GM23338 (cell line): ENCODE measurements at regions not wholly inside any gene's neighbourhood (a gene's known extent, or its start where the extent isn't known, plus 50 kb on each side); places are given as distances from the start of the nearest gene placed in this dataset.
A peak's percentile ranks its signal among the peaks of the same experiment; 100 is the strongest.

Experiments used
- ATAC-seq: fragments of 200-7000 bp; cut with Tn5 transposase; 3 replicates; pipeline ENCODE4 v1.9.1; 2020
- DNase-seq: peaks from one replicate; pipeline ENCODE4 v3.0.0-alpha.2; 2015; ENCODE audit warnings: low spot score
- H2AFZ ChIP-seq: fragments of 200-600 bp; sonication (generic); 2 replicates; pipeline ENCODE4 v1.8.0; 2016; ENCODE audit warnings: antibody characterized with exemption, mild to moderate bottlenecking, moderate library complexity
- H3F3A ChIP-seq: fragments of 200-600 bp; sonication (generic); replicated peaks from 2 replicates; pipeline ENCODE4 v1.8.0; 2017; ENCODE audit warnings: antibody characterized with exemption, mixed run types, low read depth
- H3K27ac ChIP-seq: fragments of 200-600 bp; sonication (generic); 2 replicates; pipeline ENCODE4 v1.6.1; 2016; ENCODE audit warnings: low read depth
- H3K27me3 ChIP-seq: fragments of 200-600 bp; sonication (generic); 2 replicates; pipeline ENCODE4 v1.8.0; 2016; ENCODE audit warnings: mild to moderate bottlenecking, mixed run types, moderate library complexity; ENCODE audit not compliant: insufficient read depth
- H3K36me3 ChIP-seq: fragments of 200-600 bp; sonication (generic); 2 replicates; pipeline ENCODE4 v1.8.0; 2016; ENCODE audit warnings: mild to moderate bottlenecking; ENCODE audit not compliant: insufficient read depth
- H3K4me1 ChIP-seq: fragments of 200-600 bp; sonication (generic); 2 replicates; pipeline ENCODE4 v1.8.0; 2016; ENCODE audit warnings: mild to moderate bottlenecking, moderate library complexity; ENCODE audit not compliant: insufficient read depth
- H3K4me2 ChIP-seq: fragments of 200-600 bp; sonication (generic); 2 replicates; pipeline ENCODE4 v1.7.1; 2017; ENCODE audit warnings: mixed run types
- H3K4me3 ChIP-seq: fragments of 200-600 bp; sonication (generic); 2 replicates; pipeline ENCODE4 v1.6.1; 2016; ENCODE audit warnings: mixed run types
- H3K79me2 ChIP-seq: fragments of 200-600 bp; sonication (generic); replicated peaks from 2 replicates; pipeline ENCODE4 v1.8.0; 2017; ENCODE audit warnings: mild to moderate bottlenecking; ENCODE audit not compliant: insufficient read depth
- H3K9me2 ChIP-seq: fragments of 200-600 bp; sonication (generic); 2 replicates; pipeline ENCODE4 v1.8.0; 2017; ENCODE audit not compliant: insufficient read depth
- H4K20me1 ChIP-seq: fragments of 200-600 bp; sonication (generic); replicated peaks from 2 replicates; pipeline ENCODE4 v1.8.0; 2017; ENCODE audit warnings: mild to moderate bottlenecking; ENCODE audit not compliant: insufficient read depth
- H3K27ac Mint-ChIP-seq: 2 replicates; pipeline ENCODE4 v1.8.0; 2020; ENCODE audit warnings: inconsistent platforms, mild to moderate bottlenecking, moderate library complexity, mixed read lengths
- H3K27me3 Mint-ChIP-seq: 3 replicates; pipeline ENCODE4 v1.8.0; 2022; ENCODE audit warnings: low read depth, mild to moderate bottlenecking, moderate library complexity, mixed read lengths, inconsistent platforms; ENCODE audit not compliant: insufficient read depth, poor library complexity
- H3K36me3 Mint-ChIP-seq: 3 replicates; pipeline ENCODE4 v1.8.0; 2021; ENCODE audit warnings: low read depth, mild to moderate bottlenecking, inconsistent platforms, moderate library complexity, mixed read lengths
- H3K4me1 Mint-ChIP-seq: 3 replicates; pipeline ENCODE4 v1.8.0; 2020; ENCODE audit warnings: mild to moderate bottlenecking, inconsistent platforms, mixed read lengths
- H3K4me3 Mint-ChIP-seq: 3 replicates; pipeline ENCODE4 v1.8.0; 2021; ENCODE audit warnings: moderate library complexity, mild to moderate bottlenecking, inconsistent platforms, mixed read lengths
- H3K9me3 Mint-ChIP-seq: 3 replicates; pipeline ENCODE4 v1.8.0; 2020; ENCODE audit warnings: moderate library complexity, mild to moderate bottlenecking, inconsistent platforms, mixed read lengths
- CREB1 ChIP-seq: fragments of 250-450 bp; sonication (Bioruptor Pico); IDR thresholded peaks from 2 replicates; pipeline ENCODE4 v1.5.0; 2020; ENCODE audit warnings: low read depth, mild to moderate bottlenecking, moderate library complexity
- CTCF ChIP-seq, 2 experiments: fragments of 200-600 bp in 1 of 2; sonication (generic) in 1 of 2; conservative IDR thresholded peaks; 2 replicates each; pipeline versions ENCODE4 v1.5.1 to v1.6.1; 2016 to 2017; ENCODE audit warnings: antibody characterized with exemption in 2 of 2, low read depth in 2 of 2, mild to moderate bottlenecking in 2 of 2, moderate library complexity in 1 of 2
- ETS1 ChIP-seq: IDR thresholded peaks from 2 replicates; pipeline ENCODE4 v1.6.1; 2016; ENCODE audit warnings: antibody characterized with exemption
- EZH2 ChIP-seq: fragments of 200-600 bp; sonication (generic); IDR thresholded peaks from one replicate; pipeline ENCODE4 v1.8.0; 2017; ENCODE audit warnings: antibody characterized with exemption, mild to moderate bottlenecking, low read depth; ENCODE audit not compliant: unreplicated experiment
- EZH2phosphoT487 ChIP-seq: fragments of 200-600 bp; sonication (generic); IDR thresholded peaks from one replicate; pipeline ENCODE4 v1.8.1; 2018; ENCODE audit warnings: antibody characterized with exemption; ENCODE audit not compliant: unreplicated experiment
- JUNB ChIP-seq: IDR thresholded peaks from one replicate; pipeline ENCODE4 v1.6.1; 2016; ENCODE audit warnings: antibody characterized with exemption; ENCODE audit not compliant: unreplicated experiment
- NANOG ChIP-seq: IDR thresholded peaks from 2 replicates; pipeline ENCODE4 v1.6.1; 2016; ENCODE audit warnings: antibody characterized with exemption, borderline replicate concordance
- POLR2AphosphoS5 ChIP-seq: IDR thresholded peaks from 2 replicates; pipeline ENCODE4 v1.6.1; 2016; ENCODE audit warnings: antibody characterized with exemption, low read depth
- REST ChIP-seq: IDR thresholded peaks from one replicate; pipeline ENCODE4 v1.6.1; 2018; ENCODE audit warnings: antibody characterized with exemption; ENCODE audit not compliant: unreplicated experiment
- STAT1 ChIP-seq: IDR thresholded peaks from one replicate; pipeline ENCODE4 v1.6.1; 2016; ENCODE audit warnings: antibody characterized with exemption; ENCODE audit not compliant: unreplicated experiment
- ZNF114 ChIP-seq: fragments of 250-450 bp; sonication (Bioruptor Pico); IDR thresholded peaks from 2 replicates; pipeline ENCODE4 v1.5.0; 2020; ENCODE audit warnings: mild to moderate bottlenecking, moderate library complexity
- ZNF331 ChIP-seq: fragments of 250-450 bp; sonication (Bioruptor Pico); IDR thresholded peaks from 2 replicates; pipeline ENCODE4 v1.5.0; 2020; ENCODE audit warnings: low read depth, mild to moderate bottlenecking, moderate library complexity

GRCh38 chr1:66438062-66438461, 95.9 kb upstream of the SGIP1 start (continued):
- TF ChIP-seq ETS1 (no peak), POLR2AphosphoS5 (no peak), NANOG (no peak), ZNF331 (no peak), CREB1 (CRISPR knock-in tag) (no peak), STAT1 (no peak), EZH2phosphoT487 (no peak), ZNF114 (no peak), JUNB (no peak), CTCF (conservative IDR thresholded peaks at IDR 0.05; ENCODE audit: low read depth in 2 of 2) (no peak), EZH2 (no peak)

- Mint-ChIP-seq H3K27me3 (no peaks in the 10 kb centered on the region), H3K4me1 (peaks cover 18% of the 10 kb centered on the region; the same call in 2 of the 3 replicates), H3K4me3 (no peak overlapping the region), H3K9me3 (no peaks in the 10 kb centered on the region), H3K27ac (no peak overlapping the region), H3K36me3 (no peaks in the 10 kb centered on the region)
- Histone ChIP-seq H3F3A (no peaks in the 10 kb centered on the region), H3K4me2 (no peak overlapping the region), H3K36me3 (no peaks in the 10 kb centered on the region), H3K4me1 (peaks cover 9% of the 10 kb centered on the region), H3K9me2 (peaks cover 5% of the 10 kb centered on the region; the same call in 1 of the 2 replicates), H3K4me3 (no peak overlapping the region), H4K20me1 (no peaks in the 10 kb centered on the region), H2AFZ (peak overlapping the region; percentile 35; the same call in 1 of the 2 replicates), H3K79me2 (no peaks in the 10 kb centered on the region), H3K27me3 (no peaks in the 10 kb centered on the region), H3K27ac (no peak overlapping the region)
- DNase-seq (no peak), ATAC-seq (no peak)
- TF ChIP-seq REST (no peak), STAT1 (no peak), CTCF (conservative IDR thresholded peaks at IDR 0.05; ENCODE audit: low read depth in 2 of 2) (no peak), EZH2phosphoT487 (no peak), ZNF114 (no peak), NANOG (no peak)
Observed at GRCh38 chr1:66438501-66438900, 95.5 kb upstream of the SGIP1 start.
